ENCODE measurements at regions not wholly inside any gene's neighbourhood (a gene's known extent, or its start where the extent isn't known, plus 50 kb on each side); places are given as distances from the start of the nearest gene placed in this dataset.

- TF ChIP-seq CHD7 (IDR thresholded peaks at IDR 0.05; ENCODE audit: insufficient replicate concordance, low read length) = no peak
- TF ChIP-seq BRCA1 (IDR thresholded peaks at IDR 0.05; ENCODE audit: low read depth, low read length) = no peak
- TF ChIP-seq ZNF274 (IDR thresholded peaks at IDR 0.05; ENCODE audit: borderline replicate concordance, extremely low read depth, low read length) = no peak
- no peak for TF ChIP-seq RBBP5 (IDR thresholded peaks at IDR 0.05; ENCODE audit: borderline replicate concordance, low read depth, low read length)
Observed at GRCh38 chr18:66795051-66795450, 191.2 kb upstream of the CDH19 start (continued).

Data from H1 (cell line).